H1 (cell line): ENCODE measurements at regions not wholly inside any gene's neighbourhood (a gene's known extent, or its start where the extent isn't known, plus 50 kb on each side); places are given as distances from the start of the nearest gene placed in this dataset.

Experiments
- CTCF ChIA-PET: fragments of 300-600 bp; sonication (Branson Sonifier 250); formaldehyde crosslinking; loops from one replicate; lab custom pipeline; 2021; ENCODE audit not compliant: partially characterized antibody; lab: Charles Lee
- POLR2A ChIA-PET: fragments of 300-600 bp; sonication (Branson Sonifier 250); formaldehyde crosslinking; loops from one replicate; lab custom pipeline; 2021; ENCODE audit warnings: inconsistent platforms; ENCODE audit not compliant: partially characterized antibody; lab: Charles Lee
- DNase-seq, 2 experiments: peaks; one replicate each; pipeline versions ENCODE4 v3.0.0 to v3.0.0-alpha.2; 2010 to 2022; ENCODE audit warnings: low spot score in 2 of 2, low read depth in 1 of 2, mixed read lengths in 1 of 2
- FAIRE-seq: peaks from 2 replicates; lab custom pipeline; 2011; peaks lifted over from hg19 to GRCh38; lab: Jason Lieb, UNC
- H2AFZ ChIP-seq: 2 replicates; pipeline ENCODE4 v1.8.1; 2012; ENCODE audit warnings: low read length, inconsistent platforms
- H2AK5ac ChIP-seq: 2 replicates; pipeline ENCODE4 v1.6.1; 2013; ENCODE audit warnings: low read depth, low read length
- H2BK120ac ChIP-seq: replicated peaks from 2 replicates; pipeline ENCODE3; 2013; ENCODE audit warnings: low read depth, low read length, inconsistent platforms
- H2BK12ac ChIP-seq: 2 replicates; pipeline ENCODE4 v1.6.1; 2013; ENCODE audit warnings: low read depth, low read length
- H2BK15ac ChIP-seq: 2 replicates; pipeline ENCODE4 v1.6.1; 2013; ENCODE audit warnings: low read length
- H2BK20ac ChIP-seq: 2 replicates; pipeline ENCODE4 v1.6.1; 2013; ENCODE audit warnings: low read length
- H2BK5ac ChIP-seq: 2 replicates; pipeline ENCODE4 v1.6.1; 2013; ENCODE audit warnings: low read depth, low read length
- H3K14ac ChIP-seq: 2 replicates; pipeline ENCODE4 v1.6.1; 2013; ENCODE audit warnings: inconsistent platforms; ENCODE audit not compliant: insufficient read length
- H3K18ac ChIP-seq: 2 replicates; pipeline ENCODE4 v1.6.1; 2013; ENCODE audit warnings: low read length; ENCODE audit errors: extremely low read depth
- H3K23ac ChIP-seq: 2 replicates; pipeline ENCODE4 v1.6.1; 2013; ENCODE audit warnings: inconsistent platforms; ENCODE audit not compliant: insufficient read length
- H3K23me2 ChIP-seq: 2 replicates; pipeline ENCODE4 v1.6.1; 2013; ENCODE audit warnings: low read depth, low read length
- H3K27ac ChIP-seq: 2 replicates; pipeline ENCODE4 v1.6.1; 2011; ENCODE audit warnings: low read depth, low read length, inconsistent platforms
- H3K27me3 ChIP-seq, 4 experiments: replicated peaks in 1 of 4; 1 replicate in 1 of 4; 2 replicates in 3 of 4; pipeline versions ENCODE4 v1.6.1 to v1.8.1; 2011 to 2013; ENCODE audit warnings: low read length in 3 of 4, mild to moderate bottlenecking in 3 of 4, inconsistent platforms in 2 of 4, mixed read lengths in 2 of 4, moderate library complexity in 1 of 4; ENCODE audit not compliant: control insufficient read depth in 3 of 4, insufficient read depth in 3 of 4; ENCODE audit errors: extremely low read depth in 1 of 4
- H3K36me3 ChIP-seq, 4 experiments: 2 replicates each; pipeline versions ENCODE4 v1.6.1 to v1.8.1; 2011 to 2013; ENCODE audit warnings: mild to moderate bottlenecking in 4 of 4, low read length in 3 of 4, moderate library complexity in 2 of 4, control low read depth in 1 of 4, inconsistent platforms in 1 of 4; ENCODE audit not compliant: insufficient read depth in 4 of 4, control insufficient read depth in 2 of 4
- H3K4ac ChIP-seq: replicated peaks from 2 replicates; pipeline ENCODE3; 2013; ENCODE audit warnings: low read length, low read depth, mixed read lengths, inconsistent platforms; ENCODE audit not compliant: insufficient read length
- H3K4me1 ChIP-seq, 4 experiments: replicated peaks in 1 of 4; 1 replicate in 1 of 4; 2 replicates in 3 of 4; pipeline versions ENCODE4 v1.6.1 to v1.8.1; 2011 to 2013; ENCODE audit warnings: low read length in 3 of 4, inconsistent platforms in 2 of 4, mixed read lengths in 1 of 4; ENCODE audit not compliant: insufficient read depth in 4 of 4, control insufficient read depth in 3 of 4
- H3K4me2 ChIP-seq, 2 experiments: 2 replicates each; pipeline versions ENCODE4 v1.6.1 to v1.8.1; 2011 to 2013; ENCODE audit warnings: low read depth in 2 of 2, low read length in 2 of 2, control low read depth in 1 of 2, inconsistent platforms in 1 of 2, mild to moderate bottlenecking in 1 of 2; ENCODE audit not compliant: insufficient read depth in 1 of 2
- H3K4me3 ChIP-seq, 4 experiments: fragments of 200-600, 300-600 bp in 1 of 4; sonication (generic), shearing (Covaris generic), sonication (Bioruptor Twin) in 1 of 4; 2 replicates each; pipeline versions ENCODE4 v1.5.1 to v1.8.1; 2011 to 2016; ENCODE audit warnings: low read length in 4 of 4, low read depth in 3 of 4, control low read depth in 2 of 4, inconsistent platforms in 2 of 4, mild to moderate bottlenecking in 2 of 4, mixed read lengths in 1 of 4, moderate library complexity in 1 of 4; ENCODE audit not compliant: insufficient read depth in 2 of 4; ENCODE audit errors: extremely low read depth in 1 of 4
- H3K56ac ChIP-seq: replicated peaks from 2 replicates; pipeline ENCODE3; 2013; ENCODE audit warnings: low read depth, mild to moderate bottlenecking, mixed read lengths, low read length, inconsistent platforms; ENCODE audit not compliant: insufficient read length
- H3K79me1 ChIP-seq: 2 replicates; pipeline ENCODE4 v1.6.1; 2013; ENCODE audit warnings: low read depth, low read length, control low read depth
- H3K79me2 ChIP-seq, 2 experiments: 2 replicates each; pipeline versions ENCODE4 v1.6.1 to v1.8.1; 2012 to 2013; ENCODE audit warnings: low read length in 2 of 2, mild to moderate bottlenecking in 2 of 2, inconsistent platforms in 1 of 2; ENCODE audit not compliant: insufficient read depth in 2 of 2, control insufficient read depth in 1 of 2
- H3K9ac ChIP-seq, 4 experiments: replicated peaks in 1 of 4; 1 replicate in 1 of 4; 2 replicates in 3 of 4; pipeline versions ENCODE4 v1.6.1 to v1.8.1; 2011 to 2013; ENCODE audit warnings: low read depth in 3 of 4, low read length in 3 of 4, control low read depth in 2 of 4, mild to moderate bottlenecking in 2 of 4, moderate library complexity in 2 of 4, inconsistent platforms in 1 of 4; ENCODE audit errors: extremely low read depth in 1 of 4
- H3K9me3 ChIP-seq, 2 experiments: 2 replicates each; pipeline versions ENCODE4 v1.6.1 to v1.8.1; 2012 to 2013; ENCODE audit warnings: mild to moderate bottlenecking in 2 of 2, moderate library complexity in 2 of 2, control low read depth in 1 of 2, inconsistent platforms in 1 of 2, low read depth in 1 of 2, low read length in 1 of 2, mixed read lengths in 1 of 2; ENCODE audit not compliant: insufficient read depth in 2 of 2
- H4K20me1 ChIP-seq, 2 experiments: replicated peaks in 1 of 2; 2 replicates each; pipeline versions ENCODE3 to v1.8.1; 2011 to 2013; ENCODE audit warnings: inconsistent platforms in 2 of 2, low read length in 2 of 2, mild to moderate bottlenecking in 1 of 2; ENCODE audit not compliant: insufficient read depth in 2 of 2, control insufficient read depth in 1 of 2
- H4K5ac ChIP-seq: 2 replicates; pipeline ENCODE4 v1.6.1; 2013; ENCODE audit warnings: low read length, low read depth, mixed read lengths, inconsistent platforms; ENCODE audit not compliant: insufficient read length
- H4K8ac ChIP-seq: 2 replicates; pipeline ENCODE4 v1.8.0; 2013; ENCODE audit warnings: mild to moderate bottlenecking, moderate library complexity, low read length, inconsistent platforms; ENCODE audit not compliant: insufficient read depth; ENCODE audit errors: extremely low read depth
- H4K91ac ChIP-seq: replicated peaks from 2 replicates; pipeline ENCODE3; 2013; ENCODE audit warnings: low read length, mixed read lengths, inconsistent platforms; ENCODE audit not compliant: insufficient read length
- CHD1 ChIP-seq: IDR thresholded peaks from 2 replicates; pipeline ENCODE4 v1.6.1; 2012; ENCODE audit warnings: low read depth, low read length, improper control_type of control experiment
- SIRT6 ChIP-seq: IDR thresholded peaks from one replicate; pipeline ENCODE4 v1.7.1; 2012; ENCODE audit warnings: low read length, inconsistent platforms
- YY1 ChIP-seq: IDR thresholded peaks from 2 replicates; pipeline ENCODE4 v1.6.1; 2011; ENCODE audit warnings: low read depth, mild to moderate bottlenecking, low read length
- ZNF274 ChIP-seq: IDR thresholded peaks from 2 replicates; pipeline ENCODE4 v1.7.0; 2012; ENCODE audit warnings: low read length, borderline replicate concordance; ENCODE audit errors: extremely low read depth
- WGBS, 2 experiments: shearing (Covaris generic) in 1 of 2; methylation state at CpG; one replicate each; pipeline versions ENCODE4 v1.1.6 to v1.1.7; 2013 to 2015; ENCODE audit warnings: low lambda C conversion rate in 2 of 2, mixed read lengths in 2 of 2, inconsistent platforms in 1 of 2, low coverage in 1 of 2, missing lambda C conversion rate in 1 of 2; ENCODE audit not compliant: insufficient replicate concordance in 2 of 2, insufficient coverage in 1 of 2, insufficient read length in 1 of 2; ENCODE audit errors: extremely low coverage in 1 of 2, missing lambda C conversion rate in 1 of 2; 5-methylcytosine and 5-hydroxymethylcytosine counted together

DNA sequence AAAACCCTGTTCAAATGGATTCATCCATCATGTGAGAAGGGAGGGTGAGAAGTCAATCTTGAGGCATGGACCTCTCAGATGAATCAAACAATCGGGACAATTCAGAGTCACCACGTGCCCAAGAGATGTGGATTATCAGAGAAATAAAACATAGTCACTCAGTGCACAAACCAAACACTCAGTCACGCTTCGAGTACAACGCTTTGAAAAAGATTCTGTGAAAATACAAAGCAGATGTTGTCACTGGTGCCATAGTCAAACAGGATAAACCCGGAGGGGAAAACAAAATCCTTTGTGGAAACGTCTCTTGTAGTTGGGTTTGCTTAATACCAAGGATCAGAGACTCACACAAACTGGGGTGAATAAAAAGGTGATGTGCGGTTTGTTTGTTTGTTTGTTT is 188.4 kb downstream of the RRAGC start:
- no peak overlapping the region for H2AFZ ChIP-seq
- H2BK120ac ChIP-seq, result no peak overlapping the region
- no peak overlapping the region for H4K8ac ChIP-seq
- no peaks in the 10 kb centered on the region for H3K9me3 ChIP-seq
- H3K79me1 ChIP-seq, result no peaks in the 10 kb centered on the region
- H3K18ac ChIP-seq, result no peak overlapping the region
- no peak overlapping the region for H3K9ac ChIP-seq
- ChIA-PET POLR2A (no interaction called here), CTCF (interaction anchor here (0.9 to 1.0 kb wide), 3 partner anchors 11 to 147 kb away, joined by 3 read pairs; no protein-coding TSS in a partner anchor)
- H2BK12ac ChIP-seq, result no peak overlapping the region
- no peak overlapping the region for H3K27ac ChIP-seq
- H3K4ac ChIP-seq, result no peak overlapping the region
- no peaks in the 10 kb centered on the region for H3K36me3 ChIP-seq
- no peak overlapping the region for H4K91ac ChIP-seq
- no peaks in the 10 kb centered on the region for H4K20me1 ChIP-seq
- H2BK5ac ChIP-seq, result no peak overlapping the region
- H3K56ac ChIP-seq, result no peak overlapping the region
- no peak overlapping the region for H2AK5ac ChIP-seq
- WGBS, 2 experiments, result 91 to 100% methylated on average over 1 to 8 of the region's 8 CpGs
- H2BK20ac ChIP-seq, result no peak overlapping the region
- no peaks in the 10 kb centered on the region for H3K23me2 ChIP-seq
- DNase-seq (no peak), FAIRE-seq (no peak)
- H3K27me3 ChIP-seq, result no peaks in the 10 kb centered on the region; a peak in 1 of 7 replicates
- no peak overlapping the region for H3K23ac ChIP-seq
- H2BK15ac ChIP-seq, result no peak overlapping the region
- no peak overlapping the region for H4K5ac ChIP-seq
- H3K4me3 ChIP-seq, result no peak overlapping the region
- H3K14ac ChIP-seq, result no peak overlapping the region
- no peak overlapping the region for H3K4me2 ChIP-seq
- H3K79me2 ChIP-seq, result no peaks in the 10 kb centered on the region
- H3K4me1 ChIP-seq, result no peaks in the 10 kb centered on the region
- TF ChIP-seq CHD1 (no peak), YY1 (no peak), SIRT6 (no peak), ZNF274 (no peak)
